ENCODE measurements at regions not wholly inside any gene's neighbourhood (a gene's known extent, or its start where the extent isn't known, plus 50 kb on each side); places are given as distances from the start of the nearest gene placed in this dataset.

- FAIRE-seq (peak; percentile 72), DNase-seq (ENCODE audit: extremely low spot score, insufficient read length, low read depth) (no peak)
These were observed 56.0 kb upstream of the FAM174A start for GRCh38 chr5:100479079-100479688.

- no peak for FAIRE-seq
- DNase-seq (ENCODE audit: extremely low spot score, insufficient read length, low read depth), result no peak
These were observed 63.1 kb upstream of the FAM174A start for GRCh38 chr5:100472091-100472490.

- peak; percentile 45 for FAIRE-seq
- no peak for DNase-seq (ENCODE audit: extremely low spot score, insufficient read length, low read depth)
These were observed 65.4 kb upstream of the FAM174A start for GRCh38 chr5:100469767-100470166.

GRCh38 chr5:100464418-100464817, 70.8 kb upstream of the FAM174A start:
- FAIRE-seq, result no peak

GRCh38 chr5:100456615-100457014, 78.6 kb upstream of the FAM174A start:
- DNase-seq (ENCODE audit: extremely low spot score, insufficient read length, low read depth) (no peak), FAIRE-seq (no peak)

More at GRCh38 chr5:100464418-100464817, 70.8 kb upstream of the FAM174A start:
- no peak for DNase-seq (ENCODE audit: extremely low spot score, insufficient read length, low read depth)

- FAIRE-seq (no peak), DNase-seq (ENCODE audit: extremely low spot score, insufficient read length, low read depth) (no peak)
These were observed 83.0 kb upstream of the FAM174A start for GRCh38 chr5:100452126-100452525.

- FAIRE-seq, result no peak
These were observed 87.1 kb upstream of the FAM174A start for GRCh38 chr5:100448111-100448528.

GRCh38 chr5:100446879-100447430, 88.2 kb upstream of the FAM174A start:
- DNase-seq (ENCODE audit: extremely low spot score, insufficient read length, low read depth) (no peak), FAIRE-seq (no peak)

More at GRCh38 chr5:100448111-100448528, 87.1 kb upstream of the FAM174A start:
- DNase-seq (ENCODE audit: extremely low spot score, insufficient read length, low read depth), result no peak

- no peak for DNase-seq (ENCODE audit: extremely low spot score, insufficient read length, low read depth)
- no peak for FAIRE-seq
These were observed 90.2 kb upstream of the FAM174A start for GRCh38 chr5:100444961-100445360.

GRCh38 chr5:100434815-100435214, 100.4 kb upstream of the FAM174A start:
- FAIRE-seq, result no peak
- DNase-seq (ENCODE audit: extremely low spot score, insufficient read length, low read depth), result no peak

- FAIRE-seq, result no peak
These were observed 102.4 kb upstream of the FAM174A start for GRCh38 chr5:100432741-100433140.

GRCh38 chr5:100430268-100431195, 104.6 kb upstream of the FAM174A start:
- FAIRE-seq (peak; percentile 69), DNase-seq (ENCODE audit: extremely low spot score, insufficient read length, low read depth) (peak; percentile 3)

More at GRCh38 chr5:100432741-100433140, 102.4 kb upstream of the FAM174A start:
- no peak for DNase-seq (ENCODE audit: extremely low spot score, insufficient read length, low read depth)

GRCh38 chr5:100424787-100425186, 110.4 kb upstream of the FAM174A start:
- DNase-seq (ENCODE audit: extremely low spot score, insufficient read length, low read depth) (no peak), FAIRE-seq (no peak)

- DNase-seq (ENCODE audit: extremely low spot score, insufficient read length, low read depth) (no peak), FAIRE-seq (no peak)
These were observed 111.2 kb upstream of the FAM174A start for GRCh38 chr5:100424017-100424416.

- FAIRE-seq (no peak), DNase-seq (ENCODE audit: extremely low spot score, insufficient read length, low read depth) (no peak)
These were observed 111.8 kb upstream of the FAM174A start for GRCh38 chr5:100423330-100423729.

- FAIRE-seq (no peak), DNase-seq (ENCODE audit: extremely low spot score, insufficient read length, low read depth) (no peak)
These were observed 113.8 kb upstream of the FAM174A start for GRCh38 chr5:100421360-100421759.

- DNase-seq (ENCODE audit: extremely low spot score, insufficient read length, low read depth) (no peak), FAIRE-seq (no peak)
These were observed 116.9 kb upstream of the FAM174A start for GRCh38 chr5:100418231-100418630.

GRCh38 chr5:100409660-100410151, 125.5 kb upstream of the FAM174A start:
- FAIRE-seq (no peak), DNase-seq (ENCODE audit: extremely low spot score, insufficient read length, low read depth) (no peak)

- DNase-seq (ENCODE audit: extremely low spot score, insufficient read length, low read depth), result no peak
- no peak for FAIRE-seq
These were observed 128.1 kb upstream of the FAM174A start for GRCh38 chr5:100407053-100407452.

GRCh38 chr5:100406640-100407039, 128.5 kb upstream of the FAM174A start:
- DNase-seq (ENCODE audit: extremely low spot score, insufficient read length, low read depth), result no peak
- FAIRE-seq, result no peak

GRCh38 chr5:100402071-100402470, 133.1 kb upstream of the FAM174A start:
- no peak for DNase-seq (ENCODE audit: extremely low spot score, insufficient read length, low read depth)
- no peak for FAIRE-seq
